ENCODE measurements at regions not wholly inside any gene's neighbourhood (a gene's known extent, or its start where the extent isn't known, plus 50 kb on each side); places are given as distances from the start of the nearest gene placed in this dataset.

- TF ChIP-seq CTCF (IDR thresholded peaks at IDR 0.05) (no peak), POLR2AphosphoS5 (IDR thresholded peaks at IDR 0.05) (no peak), EP300 (IDR thresholded peaks at IDR 0.05) (no peak), POLR2A (IDR thresholded peaks at IDR 0.05) (no peak)
These were observed 108.7 kb upstream of the NCOR2 start for GRCh38 chr12:124675881-124676713.

All from upper lobe of left lung (tissue), 4 donors.